SU-DHL-6 (cell line): ENCODE measurements at regions not wholly inside any gene's neighbourhood (a gene's known extent, or its start where the extent isn't known, plus 50 kb on each side); places are given as distances from the start of the nearest gene placed in this dataset.
"Not testable (repeated sequence)": the region's sequence is repeated elsewhere in the genome, so short reads cannot be mapped to it uniquely, and the experiment has no call there.

ENCODE experiments used
- H2AFZ ChIP-seq: fragments of 200-600 bp; sonication (generic); 2 replicates; pipeline ENCODE4 v1.6.1; 2014; ENCODE audit warnings: low read depth, mild to moderate bottlenecking, moderate library complexity, mixed read lengths, antibody characterized with exemption, low read length; ENCODE audit not compliant: severe bottlenecking
- H3F3A ChIP-seq: fragments of 200-600 bp; shearing (Covaris generic); 2 replicates; pipeline ENCODE4 v1.6.0; 2016; ENCODE audit warnings: antibody characterized with exemption, mild to moderate bottlenecking; ENCODE audit not compliant: insufficient read depth
- H3K27ac ChIP-seq: fragments of 200-600 bp; sonication (generic); 2 replicates; pipeline ENCODE4 v1.5.1; 2016; ENCODE audit warnings: low read depth, mild to moderate bottlenecking, low read length, moderate library complexity, mixed read lengths
- H3K27me3 ChIP-seq: fragments of 200-600 bp; sonication (generic), shearing (Covaris generic); 2 replicates; pipeline ENCODE4 v1.6.0; 2014; ENCODE audit warnings: mild to moderate bottlenecking, low read length
- H3K36me3 ChIP-seq: fragments of 200-600 bp; sonication (generic); 2 replicates; pipeline ENCODE4 v1.6.1; 2014; ENCODE audit warnings: mild to moderate bottlenecking, low read length, mixed read lengths
- H3K4me2 ChIP-seq: fragments of 300-600, 200-600 bp; shearing (Covaris generic), sonication (generic); 2 replicates; pipeline ENCODE4 v1.6.0; 2014; ENCODE audit warnings: low read length, low read depth, mild to moderate bottlenecking; ENCODE audit not compliant: poor library complexity, severe bottlenecking
- H3K4me3 ChIP-seq: fragments of 200-600 bp; sonication (generic); 2 replicates; pipeline ENCODE4 v1.5.1; 2014; ENCODE audit warnings: antibody characterized with exemption, low read length, mild to moderate bottlenecking, mixed read lengths; ENCODE audit not compliant: insufficient read depth, poor library complexity, severe bottlenecking
- H3K79me2 ChIP-seq: fragments of 200-600 bp; sonication (generic); 2 replicates; pipeline ENCODE4 v1.6.1; 2014; ENCODE audit warnings: mild to moderate bottlenecking, low read length, moderate library complexity; ENCODE audit not compliant: insufficient read depth
- H3K9ac ChIP-seq: fragments of 200-600 bp; sonication (generic); 2 replicates; pipeline ENCODE4 v1.7.0; 2014; ENCODE audit warnings: mild to moderate bottlenecking, low read length
- H3K9me2 ChIP-seq: fragments of 200-600 bp; sonication (generic); replicated peaks from 2 replicates; pipeline ENCODE4 v1.6.1; 2014; ENCODE audit warnings: low read length; ENCODE audit not compliant: insufficient read depth
- H3K9me3 ChIP-seq: fragments of 200-600 bp; sonication (generic); 2 replicates; pipeline ENCODE4 v1.6.1; 2014; ENCODE audit warnings: low read length, mixed read lengths; ENCODE audit not compliant: insufficient read depth
- H4K20me1 ChIP-seq: fragments of 200-600 bp; sonication (generic); 2 replicates; pipeline ENCODE4 v1.6.1; 2014; ENCODE audit warnings: low read depth, mild to moderate bottlenecking, antibody characterized with exemption, low read length, moderate library complexity, mixed read lengths
- CTCF ChIP-seq: fragments of 200-600 bp; sonication (generic); IDR thresholded peaks from one replicate; pipeline ENCODE4 v1.5.1; 2017; ENCODE audit warnings: antibody characterized with exemption, mild to moderate bottlenecking, low read length, moderate library complexity; ENCODE audit not compliant: insufficient read depth, poor library complexity, severe bottlenecking
- EZH2phosphoT487 ChIP-seq: fragments of 200-600 bp; sonication (generic), shearing (Covaris generic); conservative IDR thresholded peaks from 2 replicates; pipeline ENCODE4 v1.6.1; 2018; ENCODE audit warnings: mild to moderate bottlenecking, antibody characterized with exemption, low read length, moderate library complexity, mixed read lengths

DNA sequence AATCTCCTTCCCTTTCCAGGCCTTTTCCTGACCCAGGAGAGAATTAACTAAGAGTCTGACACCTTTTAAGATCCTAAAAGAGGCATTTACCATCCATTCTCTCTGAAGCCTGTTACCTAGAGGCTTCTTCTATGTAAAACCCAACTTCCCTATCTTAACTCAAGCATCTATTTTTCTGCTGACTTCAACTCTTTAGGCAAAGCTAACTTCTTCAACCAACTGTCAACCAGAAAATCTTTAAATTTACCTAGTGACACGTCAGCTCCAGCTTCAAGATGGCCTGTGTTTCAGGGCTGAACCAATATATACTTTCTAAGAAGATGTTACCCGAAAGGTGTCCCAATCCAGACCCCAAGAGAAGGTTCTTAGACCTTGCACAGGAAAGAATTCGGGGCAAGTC, 492.3 kb upstream of the AUTS2 start:
- Histone ChIP-seq H3K27ac (no peak overlapping the region), H3K27me3 (no peaks in the 10 kb centered on the region), H3K4me3 (no peak overlapping the region), H3F3A (no peaks in the 10 kb centered on the region), H3K36me3 (no peaks in the 10 kb centered on the region), H3K9me3 (no peaks in the 10 kb centered on the region), H3K4me2 (no peak overlapping the region), H4K20me1 (no peaks in the 10 kb centered on the region), H2AFZ (no peak overlapping the region), H3K79me2 (no peaks in the 10 kb centered on the region), H3K9ac (no peak overlapping the region), H3K9me2 (no peaks in the 10 kb centered on the region)
- TF ChIP-seq CTCF (no peak), EZH2phosphoT487 (no peak)

DNA sequence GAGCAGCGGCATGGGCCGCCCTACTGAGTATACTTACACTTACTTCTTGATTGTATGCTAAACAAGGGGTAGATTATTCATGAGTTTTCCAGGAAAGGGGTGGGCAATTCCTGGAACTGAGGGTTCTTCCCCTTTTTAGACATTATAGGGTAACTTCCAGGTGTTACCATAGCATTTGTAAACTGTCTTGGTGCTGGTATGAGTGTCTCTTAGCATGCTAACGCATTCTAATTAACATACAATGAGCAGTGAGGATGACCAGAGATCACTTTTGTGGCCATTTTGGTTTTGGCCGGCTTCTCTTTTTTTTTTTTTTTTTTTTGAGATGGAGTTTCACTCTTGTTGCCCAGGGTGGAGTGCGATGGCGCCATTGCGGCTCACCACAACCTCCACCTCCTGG, 491.8 kb upstream of the AUTS2 start:
- not testable (repeated sequence) for H4K20me1 ChIP-seq, H3K36me3 ChIP-seq, H3K4me3 ChIP-seq, H3K9me2 ChIP-seq, H3K9ac ChIP-seq, H3K27ac ChIP-seq, H3K9me3 ChIP-seq, H2AFZ ChIP-seq, H3K79me2 ChIP-seq, H3K4me2 ChIP-seq, H3K27me3 ChIP-seq, H3F3A ChIP-seq

GRCh38 chr7:69106946-69107345, 491.3 kb upstream of the AUTS2 start:
- not testable (repeated sequence) for H3K9me3 ChIP-seq, H3K4me3 ChIP-seq, H3K79me2 ChIP-seq, H2AFZ ChIP-seq, H4K20me1 ChIP-seq, H3K36me3 ChIP-seq, H3F3A ChIP-seq, H3K9ac ChIP-seq, H3K9me2 ChIP-seq, H3K27ac ChIP-seq, H3K4me2 ChIP-seq, H3K27me3 ChIP-seq

DNA sequence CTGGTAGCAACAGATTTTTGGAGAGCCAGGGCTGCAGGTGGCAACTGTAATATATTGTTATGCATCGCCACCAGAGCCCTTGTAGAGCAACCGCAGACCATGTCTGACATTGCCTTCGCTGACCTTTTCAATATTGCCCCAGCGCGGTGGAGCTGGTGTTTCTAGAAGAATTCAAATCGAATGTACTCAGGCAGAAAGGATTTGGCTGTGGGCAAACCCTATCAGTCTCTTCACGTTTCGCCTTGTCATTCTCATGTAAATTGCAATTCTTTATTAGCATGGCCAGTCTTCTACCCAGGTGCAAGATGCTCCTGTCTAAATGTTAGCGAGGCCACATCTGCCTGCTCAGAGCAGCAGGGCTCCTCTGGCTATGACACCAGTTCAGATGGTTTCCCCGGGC, 490.2 kb upstream of the AUTS2 start:
- H3K27ac ChIP-seq = no peak overlapping the region
- no peaks in the 10 kb centered on the region for H3K9me2 ChIP-seq
- TF ChIP-seq CTCF = no peak
- no peak for TF ChIP-seq EZH2phosphoT487
- no peak overlapping the region for H3K4me2 ChIP-seq
- no peaks in the 10 kb centered on the region for H3K36me3 ChIP-seq
- H3F3A ChIP-seq = no peaks in the 10 kb centered on the region
- 0 out of 2 replicates have a peak, but pooled peaks cover 5% of the 10 kb centered on the region for H3K9me3 ChIP-seq
- H2AFZ ChIP-seq = no peak overlapping the region
- H3K9ac ChIP-seq = no peak overlapping the region
- H3K27me3 ChIP-seq = no peaks in the 10 kb centered on the region
- H3K79me2 ChIP-seq = no peaks in the 10 kb centered on the region
- H4K20me1 ChIP-seq = no peaks in the 10 kb centered on the region
- no peak overlapping the region for H3K4me3 ChIP-seq
